22Rv1 (cell line): ENCODE measurements at regions not wholly inside any gene's neighbourhood (a gene's known extent, or its start where the extent isn't known, plus 50 kb on each side); places are given as distances from the start of the nearest gene placed in this dataset.
"Not testable (repeated sequence)": the region's sequence is repeated elsewhere in the genome, so short reads cannot be mapped to it uniquely, and the experiment has no call there.

Source experiments
- H3K27ac ChIP-seq: fragments of 450-650 bp; 2 replicates; pipeline ENCODE4 v1.5.1; 2017
- ZFX ChIP-seq: fragments of 450-650 bp; IDR thresholded peaks from 2 replicates; pipeline ENCODE4 v1.6.1; 2017; ENCODE audit warnings: antibody characterized with exemption, borderline replicate concordance
- TF ChIP-seq, protein P1 (sequence below): fragments of 450-650 bp; IDR thresholded peaks from 2 replicates; pipeline ENCODE4 v1.5.1; 2017; ENCODE audit warnings: mild to moderate bottlenecking

DNA sequence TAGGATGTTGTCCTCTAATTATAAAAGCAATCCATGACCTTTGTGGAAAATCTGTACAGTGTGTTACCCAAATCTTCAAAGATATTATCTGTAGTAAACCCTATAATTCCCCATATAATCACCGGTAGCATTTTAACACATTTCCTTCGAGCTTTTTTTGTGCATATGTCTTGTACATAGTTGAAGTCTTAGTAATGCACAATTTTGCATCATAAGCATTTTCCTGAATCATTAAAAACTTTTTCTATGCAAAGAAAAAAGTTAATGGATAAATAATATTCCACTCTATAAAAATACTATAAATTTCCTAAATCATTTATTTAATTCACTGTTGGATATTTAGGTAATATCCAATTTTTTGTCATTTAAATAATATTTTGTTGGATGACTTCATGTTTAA lies 201.7 kb downstream of the RRAGC start:
- H3K27ac ChIP-seq, result no peak overlapping the region
- TF ChIP-seq, protein P1, sequence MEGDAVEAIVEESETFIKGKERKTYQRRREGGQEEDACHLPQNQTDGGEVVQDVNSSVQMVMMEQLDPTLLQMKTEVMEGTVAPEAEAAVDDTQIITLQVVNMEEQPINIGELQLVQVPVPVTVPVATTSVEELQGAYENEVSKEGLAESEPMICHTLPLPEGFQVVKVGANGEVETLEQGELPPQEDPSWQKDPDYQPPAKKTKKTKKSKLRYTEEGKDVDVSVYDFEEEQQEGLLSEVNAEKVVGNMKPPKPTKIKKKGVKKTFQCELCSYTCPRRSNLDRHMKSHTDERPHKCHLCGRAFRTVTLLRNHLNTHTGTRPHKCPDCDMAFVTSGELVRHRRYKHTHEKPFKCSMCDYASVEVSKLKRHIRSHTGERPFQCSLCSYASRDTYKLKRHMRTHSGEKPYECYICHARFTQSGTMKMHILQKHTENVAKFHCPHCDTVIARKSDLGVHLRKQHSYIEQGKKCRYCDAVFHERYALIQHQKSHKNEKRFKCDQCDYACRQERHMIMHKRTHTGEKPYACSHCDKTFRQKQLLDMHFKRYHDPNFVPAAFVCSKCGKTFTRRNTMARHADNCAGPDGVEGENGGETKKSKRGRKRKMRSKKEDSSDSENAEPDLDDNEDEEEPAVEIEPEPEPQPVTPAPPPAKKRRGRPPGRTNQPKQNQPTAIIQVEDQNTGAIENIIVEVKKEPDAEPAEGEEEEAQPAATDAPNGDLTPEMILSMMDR, result no peak
- no peak for TF ChIP-seq ZFX

DNA sequence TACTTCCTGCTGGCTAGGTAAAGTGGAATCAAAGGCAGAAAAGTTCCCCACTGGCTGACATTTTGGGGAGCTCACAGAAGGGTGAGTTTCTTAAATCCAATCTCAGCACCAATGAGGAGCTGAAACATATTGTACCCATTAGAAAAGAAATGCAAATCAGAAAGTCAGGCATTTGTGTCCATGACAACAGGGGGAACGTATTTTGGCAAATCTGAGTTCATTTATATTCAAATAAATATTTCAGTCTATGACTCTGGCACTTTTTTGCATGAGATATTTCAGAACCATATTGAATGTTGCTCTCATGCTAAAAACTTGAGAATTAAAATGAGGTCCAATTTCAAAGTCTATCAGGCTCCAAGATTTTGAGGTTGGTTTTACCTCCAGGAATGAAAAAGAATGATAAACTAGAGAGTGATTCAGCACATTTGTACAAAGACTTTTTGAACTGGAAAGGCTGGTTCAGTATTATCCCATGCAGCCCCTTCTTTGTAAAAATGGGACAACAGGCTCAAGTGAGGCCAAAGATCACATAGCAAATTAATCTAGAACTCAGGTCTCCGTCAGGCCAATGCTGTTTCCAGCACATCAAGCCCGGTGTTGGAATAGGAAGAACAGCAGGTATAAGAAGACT lies 202.2 kb downstream of the RRAGC start:
- no peak overlapping the region for H3K27ac ChIP-seq
- TF ChIP-seq ZFX, result no peak
- TF ChIP-seq, protein P1, result no peak

DNA sequence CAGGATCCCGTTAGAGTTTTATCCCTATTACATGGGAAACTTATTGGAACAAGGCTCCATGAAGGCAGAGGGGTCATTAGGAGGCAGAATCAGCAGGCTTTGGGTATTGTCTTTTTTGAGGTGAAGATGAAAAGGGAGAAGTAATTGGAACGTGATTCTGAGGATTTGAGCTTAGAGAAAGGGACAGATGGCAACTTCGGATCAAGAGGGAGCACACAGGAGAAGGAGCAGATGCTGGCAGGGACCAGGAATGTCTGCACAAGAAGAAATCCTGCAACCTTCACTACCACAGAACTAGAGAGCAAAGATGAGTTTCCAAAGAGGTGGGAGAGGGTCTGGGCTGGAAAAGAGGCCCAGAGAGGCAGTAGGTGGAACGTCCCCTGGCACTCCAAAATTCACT lies 202.8 kb downstream of the RRAGC start:
- TF ChIP-seq, protein P1, result no peak
- TF ChIP-seq ZFX, result no peak
- H3K27ac ChIP-seq, result no peak overlapping the region

DNA sequence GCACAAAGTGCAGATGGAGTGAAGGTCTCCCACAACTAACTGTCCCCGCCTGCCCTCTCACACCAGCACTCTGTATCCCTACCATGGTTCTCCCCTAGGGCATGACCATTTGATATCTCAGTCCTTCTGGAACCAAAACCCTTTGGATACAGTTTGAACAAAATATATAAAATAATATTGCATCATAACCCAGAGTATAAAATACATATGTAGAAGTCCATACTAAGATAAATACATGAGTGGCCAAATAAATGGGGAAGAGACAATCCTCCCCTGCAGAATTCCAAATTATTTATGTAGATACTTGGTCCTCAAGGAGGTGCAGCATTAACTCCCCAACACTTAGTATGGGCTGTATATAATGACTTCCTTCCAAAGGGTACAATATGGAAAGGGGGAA lies 207.4 kb downstream of the RRAGC start:
- TF ChIP-seq, protein P1, result no peak
- no peak for TF ChIP-seq ZFX

DNA sequence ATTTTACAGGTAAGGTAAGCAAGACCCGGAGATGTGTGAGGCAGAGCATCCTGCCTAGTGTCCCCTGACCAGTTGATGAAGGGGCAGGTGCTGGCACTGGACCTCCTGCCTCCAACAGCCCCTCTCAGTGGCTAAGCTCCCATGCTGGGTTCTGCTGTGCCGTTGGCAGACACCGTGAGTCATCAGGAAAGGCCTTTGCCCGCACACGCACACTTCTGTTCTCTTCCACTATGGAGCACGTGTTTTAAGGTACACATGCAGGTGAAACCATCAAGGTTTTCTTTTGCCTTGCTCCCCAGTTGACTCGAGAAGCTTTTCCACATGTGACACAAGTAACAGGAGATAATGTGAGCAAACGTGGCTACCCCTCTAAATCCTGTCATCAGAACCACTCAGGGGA lies 207.9 kb downstream of the RRAGC start:
- H3K27ac ChIP-seq, result no peak overlapping the region
- TF ChIP-seq, protein P1, result no peak
- no peak for TF ChIP-seq ZFX

More for the DNA sequence above, 207.4 kb downstream of the RRAGC start:
- no peak overlapping the region for H3K27ac ChIP-seq

DNA sequence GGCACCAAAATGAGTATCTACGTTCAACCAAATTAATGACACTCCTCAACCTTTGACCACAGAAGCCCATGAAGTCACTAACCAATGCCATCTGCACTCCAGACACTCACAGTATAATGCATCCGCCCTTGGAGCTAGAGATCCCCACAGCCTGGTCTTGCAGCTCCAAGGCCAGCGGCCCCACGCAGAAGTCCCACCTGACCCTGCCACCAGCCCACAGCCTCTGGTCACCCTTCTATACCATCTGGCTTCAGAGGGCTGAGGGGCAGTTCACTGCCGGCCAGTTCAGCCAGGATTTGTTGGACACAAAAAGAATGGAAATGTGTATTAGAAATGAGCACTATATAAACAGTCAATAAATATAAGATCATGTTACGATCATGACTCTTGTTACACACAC lies 211.2 kb downstream of the RRAGC start:
- TF ChIP-seq, protein P1, result no peak
- TF ChIP-seq ZFX, result no peak
- no peak overlapping the region for H3K27ac ChIP-seq

DNA sequence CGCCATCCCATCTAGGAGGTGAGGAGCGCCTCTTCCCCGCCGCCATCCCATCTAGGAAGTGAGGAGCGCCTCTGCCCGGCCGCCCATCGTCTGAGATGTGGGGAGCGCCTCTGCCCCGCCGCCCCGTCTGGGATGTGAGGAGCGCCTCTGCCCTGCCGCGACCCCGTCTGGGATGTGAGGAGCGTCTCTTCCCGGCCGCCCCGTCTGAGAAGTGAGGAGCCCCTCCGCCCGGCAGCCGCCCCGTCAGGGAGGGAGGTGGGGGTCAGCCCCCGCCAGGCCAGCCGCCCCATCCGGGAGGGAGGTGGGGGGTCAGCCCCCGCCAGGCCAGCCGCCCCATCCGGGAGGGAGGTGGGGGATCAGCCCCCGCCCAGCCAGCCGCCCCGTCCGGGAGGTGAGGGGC lies 212.2 kb downstream of the RRAGC start:
- H3K27ac ChIP-seq, result not testable (repeated sequence)

DNA sequence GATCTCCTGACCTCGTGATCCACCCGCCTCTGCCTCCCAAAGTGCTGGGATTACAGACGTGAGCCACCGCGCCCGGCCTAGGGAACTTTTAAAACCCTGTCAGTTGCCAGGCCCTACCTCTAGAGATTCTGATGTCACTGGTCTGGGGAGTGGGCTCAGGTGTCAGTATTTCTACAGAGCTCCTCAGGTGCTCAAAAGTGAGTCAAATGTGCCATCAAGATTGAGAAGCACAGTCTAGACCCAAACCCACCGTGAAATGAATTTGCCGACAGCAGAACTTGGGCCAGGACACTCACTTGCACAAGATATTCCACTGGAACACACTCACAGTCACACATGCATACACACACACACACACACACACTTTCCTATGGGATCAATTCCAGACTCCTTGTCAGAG lies 215.5 kb downstream of the RRAGC start:
- H3K27ac ChIP-seq, result no peak overlapping the region
- TF ChIP-seq, protein P1, result no peak
- no peak for TF ChIP-seq ZFX
